Stomach (tissue), 4 donors: ENCODE measurements at regions not wholly inside any gene's neighbourhood (a gene's known extent, or its start where the extent isn't known, plus 50 kb on each side); places are given as distances from the start of the nearest gene placed in this dataset.

Experiments
- POLR2A ChIP-seq, 4 donors: fragments of 450-650 bp; IDR thresholded peaks; one replicate each; pipeline ENCODE4 v1.6.1; 2016; ENCODE audit warnings: antibody characterized with exemption in 4 of 4, control low read depth in 2 of 4, mild to moderate bottlenecking in 1 of 4, moderate library complexity in 1 of 4
- POLR2AphosphoS5 ChIP-seq, 3 donors: sonication (generic); formaldehyde crosslinking; IDR thresholded peaks; one replicate each; pipeline ENCODE4 v1.6.1; 2016; ENCODE audit warnings: antibody characterized with exemption in 3 of 3
- TF ChIP-seq, protein P1 (sequence below), 7 experiments: fragments of 450-650 bp in 4 of 7; fragments of 200-600 bp in 3 of 7; sonication (generic) in 3 of 7; IDR thresholded peaks; one replicate each; pipeline ENCODE4 v1.5.1; 2016 to 2019; ENCODE audit warnings: antibody characterized with exemption in 7 of 7, control low read depth in 2 of 7, mild to moderate bottlenecking in 1 of 7

- TF ChIP-seq, protein P1, sequence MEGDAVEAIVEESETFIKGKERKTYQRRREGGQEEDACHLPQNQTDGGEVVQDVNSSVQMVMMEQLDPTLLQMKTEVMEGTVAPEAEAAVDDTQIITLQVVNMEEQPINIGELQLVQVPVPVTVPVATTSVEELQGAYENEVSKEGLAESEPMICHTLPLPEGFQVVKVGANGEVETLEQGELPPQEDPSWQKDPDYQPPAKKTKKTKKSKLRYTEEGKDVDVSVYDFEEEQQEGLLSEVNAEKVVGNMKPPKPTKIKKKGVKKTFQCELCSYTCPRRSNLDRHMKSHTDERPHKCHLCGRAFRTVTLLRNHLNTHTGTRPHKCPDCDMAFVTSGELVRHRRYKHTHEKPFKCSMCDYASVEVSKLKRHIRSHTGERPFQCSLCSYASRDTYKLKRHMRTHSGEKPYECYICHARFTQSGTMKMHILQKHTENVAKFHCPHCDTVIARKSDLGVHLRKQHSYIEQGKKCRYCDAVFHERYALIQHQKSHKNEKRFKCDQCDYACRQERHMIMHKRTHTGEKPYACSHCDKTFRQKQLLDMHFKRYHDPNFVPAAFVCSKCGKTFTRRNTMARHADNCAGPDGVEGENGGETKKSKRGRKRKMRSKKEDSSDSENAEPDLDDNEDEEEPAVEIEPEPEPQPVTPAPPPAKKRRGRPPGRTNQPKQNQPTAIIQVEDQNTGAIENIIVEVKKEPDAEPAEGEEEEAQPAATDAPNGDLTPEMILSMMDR (IDR thresholded peaks at IDR 0.05), result no peak
- no peak for TF ChIP-seq POLR2A (IDR thresholded peaks at IDR 0.05)
- no peak for TF ChIP-seq POLR2AphosphoS5 (IDR thresholded peaks at IDR 0.05)
These were observed 101.6 kb upstream of the KCND2 start for GRCh38 chr7:120171406-120171805.
